Common myeloid progenitor, CD34-positive (primary cell): ENCODE measurements at regions not wholly inside any gene's neighbourhood (a gene's known extent, or its start where the extent isn't known, plus 50 kb on each side); places are given as distances from the start of the nearest gene placed in this dataset.

ENCODE experiments used
- CTCF ChIA-PET: fragments of 350-600 bp; sonication (Branson Sonifier 250); formaldehyde crosslinking; loops from one replicate; lab custom pipeline; 2021; ENCODE audit warnings: antibody characterized with exemption; lab: Charles Lee
- POLR2A ChIA-PET: fragments of 350-600 bp; sonication (Branson Sonifier 250); formaldehyde crosslinking; loops from one replicate; lab custom pipeline; 2021; ENCODE audit warnings: antibody characterized with exemption; lab: Charles Lee
- DNase-seq, 3 donors: peaks; one replicate each; pipeline versions ENCODE4 v3.0.0 to v3.0.0-alpha.2; 2013
- H3K27ac ChIP-seq, 2 experiments: 1 replicate in 1 of 2; 2 replicates in 1 of 2; pipeline ENCODE4 v1.7.0; 2013; ENCODE audit warnings: inconsistent platforms in 2 of 2, low read length in 2 of 2, mild to moderate bottlenecking in 2 of 2, low read depth in 1 of 2, moderate library complexity in 1 of 2; ENCODE audit not compliant: severe bottlenecking in 2 of 2, insufficient read depth in 1 of 2, poor library complexity in 1 of 2
- H3K27me3 ChIP-seq, 5 experiments: replicated peaks in 2 of 5; 1 replicate in 3 of 5; 2 replicates in 2 of 5; pipeline versions ENCODE4 v1.6.1 to v1.7.0; 2013; ENCODE audit warnings: low read length in 4 of 5, mild to moderate bottlenecking in 2 of 5, moderate library complexity in 2 of 5, inconsistent platforms in 1 of 5; ENCODE audit not compliant: insufficient read depth in 5 of 5, control insufficient read depth in 4 of 5
- H3K36me3 ChIP-seq, 4 experiments: 1 replicate in 2 of 4; 2 replicates in 2 of 4; pipeline versions ENCODE4 v1.6.1 to v1.7.0; 2013; ENCODE audit warnings: low read length in 3 of 4, control low read depth in 1 of 4, mild to moderate bottlenecking in 1 of 4; ENCODE audit not compliant: control insufficient read depth in 4 of 4, insufficient read depth in 4 of 4
- H3K4me1 ChIP-seq, 4 experiments: 1 replicate in 3 of 4; 2 replicates in 1 of 4; pipeline versions ENCODE4 v1.6.1 to v1.7.1; 2013; ENCODE audit warnings: low read length in 3 of 4, mild to moderate bottlenecking in 3 of 4, control low read depth in 1 of 4, inconsistent platforms in 1 of 4, moderate library complexity in 1 of 4; ENCODE audit not compliant: control insufficient read depth in 4 of 4, insufficient read depth in 4 of 4; ENCODE audit errors: control extremely low read depth in 1 of 4
- H3K4me3 ChIP-seq, 7 experiments: 1 replicate in 4 of 7; 2 replicates in 3 of 7; pipeline versions ENCODE4 v1.5.1 to v1.7.0; 2013; ENCODE audit warnings: mild to moderate bottlenecking in 7 of 7, low read length in 6 of 7, moderate library complexity in 6 of 7, inconsistent platforms in 2 of 7, low read depth in 2 of 7, control low read depth in 1 of 7; ENCODE audit not compliant: insufficient read depth in 4 of 7, control insufficient read depth in 1 of 7; ENCODE audit errors: extremely low read depth in 1 of 7
- H3K9me3 ChIP-seq, 5 experiments: 1 replicate in 4 of 5; 2 replicates in 1 of 5; pipeline versions ENCODE4 v1.6.1 to v1.7.1; 2013; ENCODE audit warnings: low read length in 4 of 5, mild to moderate bottlenecking in 2 of 5, inconsistent platforms in 1 of 5, low read depth in 1 of 5, moderate library complexity in 1 of 5; ENCODE audit not compliant: control insufficient read depth in 4 of 5, insufficient read depth in 2 of 5; ENCODE audit errors: control extremely low read depth in 1 of 5
- WGBS: methylation state at CpG from one replicate; pipeline ENCODE4 v1.1.5; 2013; ENCODE audit not compliant: insufficient coverage; 5-methylcytosine and 5-hydroxymethylcytosine counted together

DNA sequence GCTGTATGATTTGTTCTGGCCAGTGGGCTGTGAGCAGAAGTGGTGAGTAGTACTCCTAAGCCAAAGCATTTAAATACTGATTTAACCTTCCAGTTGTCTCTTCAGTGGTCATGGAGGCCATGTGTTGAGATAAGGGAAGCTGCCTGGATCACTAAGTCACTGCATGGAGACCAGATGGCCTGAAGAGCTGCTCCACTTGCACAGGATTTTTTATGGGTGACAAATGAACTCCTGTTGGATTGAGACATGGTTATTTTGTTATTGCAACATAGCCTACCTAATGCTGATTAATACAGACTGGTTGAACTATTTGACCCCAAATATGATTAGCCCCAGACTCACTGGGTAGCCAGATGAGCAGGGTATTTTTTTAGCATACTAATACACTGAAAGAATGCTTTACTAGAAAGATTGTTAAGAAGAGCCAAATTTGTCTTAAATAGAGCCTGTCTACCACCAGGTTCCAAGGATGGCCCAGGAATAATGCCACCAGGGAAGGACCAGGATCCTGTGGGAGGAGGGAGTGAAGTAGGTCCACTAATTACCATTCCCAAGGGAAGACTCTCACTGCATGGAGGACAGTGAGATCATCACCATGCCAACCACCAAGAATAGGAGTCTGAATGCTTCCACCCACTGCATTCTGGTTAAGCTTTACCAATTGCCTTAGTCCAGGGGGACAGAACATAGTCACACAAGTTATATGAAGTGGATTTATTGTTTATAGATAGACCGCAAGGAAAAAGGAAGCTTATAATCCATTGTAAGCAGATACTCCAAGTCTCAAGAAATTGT, 187.4 kb upstream of the IRX6 start:
- H3K4me3 ChIP-seq: no peak overlapping the region
- no CpG with 5 or more reads among the region's 1 CpG for WGBS
- ChIA-PET CTCF (no interaction called here), POLR2A (no interaction called here)
- no peaks in the 10 kb centered on the region for H3K9me3 ChIP-seq
- no peak overlapping the region for H3K27ac ChIP-seq
- no peak for DNase-seq
- no peaks in the 10 kb centered on the region for H3K36me3 ChIP-seq
- H3K4me1 ChIP-seq: no peaks in the 10 kb centered on the region
- H3K27me3 ChIP-seq: no peaks in the 10 kb centered on the region

GRCh38 chr16:55138298-55138697, 185.7 kb upstream of the IRX6 start:
- POLR2A ChIA-PET: no interaction called here

DNA sequence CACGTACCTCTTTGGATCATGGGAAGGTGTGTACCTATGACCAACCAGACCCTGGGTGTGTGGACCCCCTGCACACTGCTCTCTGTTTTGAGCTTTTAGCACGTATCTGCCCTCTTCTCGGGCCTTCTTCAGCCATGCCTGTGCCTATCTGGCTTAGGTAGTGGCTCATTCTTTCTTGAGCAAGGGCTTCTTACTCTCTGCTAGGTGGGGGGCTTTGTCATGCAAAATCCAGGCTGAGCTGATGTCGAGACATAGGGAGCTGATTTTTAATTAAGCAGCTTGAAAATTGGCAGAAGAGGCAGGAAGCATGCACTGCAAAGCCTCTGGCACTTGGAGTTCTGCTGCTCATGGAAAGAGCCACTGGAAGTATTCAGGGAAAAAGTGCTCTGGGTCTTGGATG, 181.6 kb upstream of the IRX6 start:
- peaks cover 0 to 1% (median 0%) of the 10 kb centered on the region in 5 experiments for H3K27me3 ChIP-seq
- no peaks in the 10 kb centered on the region for H3K36me3 ChIP-seq
- no peaks in the 10 kb centered on the region for H3K9me3 ChIP-seq
- 72% methylated on average over 4 of the region's 4 CpGs for WGBS
- no peak for DNase-seq
- no peak overlapping the region for H3K4me3 ChIP-seq
- CTCF ChIA-PET: no interaction called here
- no peaks in the 10 kb centered on the region for H3K4me1 ChIP-seq
- POLR2A ChIA-PET: no interaction called here
- no peak overlapping the region for H3K27ac ChIP-seq

More at GRCh38 chr16:55138298-55138697, 185.7 kb upstream of the IRX6 start:
- Histone ChIP-seq H3K27ac (no peak overlapping the region), H3K4me3 (no peak overlapping the region), H3K36me3 (no peaks in the 10 kb centered on the region), H3K27me3 (no peaks in the 10 kb centered on the region), H3K9me3 (no peaks in the 10 kb centered on the region), H3K4me1 (no peaks in the 10 kb centered on the region)
- no peak for DNase-seq
- CTCF ChIA-PET: no interaction called here
- 96% methylated on average over 3 of the region's 3 CpGs for WGBS

DNA sequence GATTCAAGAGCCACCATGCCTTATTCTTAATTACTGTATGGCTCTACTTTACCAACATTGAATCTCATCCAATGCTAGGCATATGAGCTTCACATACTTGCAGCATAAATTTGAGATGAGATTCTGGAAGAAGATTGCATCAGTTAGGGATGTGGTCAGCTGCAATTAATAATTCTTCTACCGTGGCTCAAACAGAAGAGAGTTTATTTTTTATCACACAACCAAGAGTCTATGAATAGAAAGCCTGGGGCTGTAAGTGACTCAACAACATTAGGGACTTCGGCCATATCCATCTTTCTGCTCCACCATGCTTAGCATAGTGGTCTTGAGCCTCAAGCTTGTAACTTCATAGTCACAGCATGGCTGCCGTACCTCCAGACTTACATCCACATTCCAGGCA, 179.4 kb upstream of the IRX6 start:
- no peaks in the 10 kb centered on the region for H3K4me1 ChIP-seq
- no peak overlapping the region for H3K27ac ChIP-seq
- DNase-seq: no peak
- H3K27me3 ChIP-seq: peaks cover 0 to 2% (median 0%) of the 10 kb centered on the region in 5 experiments
- WGBS: 100% methylated on average over 1 of the region's 3 CpGs
- CTCF ChIA-PET: no interaction called here
- no peaks in the 10 kb centered on the region for H3K36me3 ChIP-seq
- POLR2A ChIA-PET: no interaction called here
- H3K4me3 ChIP-seq: no peak overlapping the region
- H3K9me3 ChIP-seq: no peaks in the 10 kb centered on the region

DNA sequence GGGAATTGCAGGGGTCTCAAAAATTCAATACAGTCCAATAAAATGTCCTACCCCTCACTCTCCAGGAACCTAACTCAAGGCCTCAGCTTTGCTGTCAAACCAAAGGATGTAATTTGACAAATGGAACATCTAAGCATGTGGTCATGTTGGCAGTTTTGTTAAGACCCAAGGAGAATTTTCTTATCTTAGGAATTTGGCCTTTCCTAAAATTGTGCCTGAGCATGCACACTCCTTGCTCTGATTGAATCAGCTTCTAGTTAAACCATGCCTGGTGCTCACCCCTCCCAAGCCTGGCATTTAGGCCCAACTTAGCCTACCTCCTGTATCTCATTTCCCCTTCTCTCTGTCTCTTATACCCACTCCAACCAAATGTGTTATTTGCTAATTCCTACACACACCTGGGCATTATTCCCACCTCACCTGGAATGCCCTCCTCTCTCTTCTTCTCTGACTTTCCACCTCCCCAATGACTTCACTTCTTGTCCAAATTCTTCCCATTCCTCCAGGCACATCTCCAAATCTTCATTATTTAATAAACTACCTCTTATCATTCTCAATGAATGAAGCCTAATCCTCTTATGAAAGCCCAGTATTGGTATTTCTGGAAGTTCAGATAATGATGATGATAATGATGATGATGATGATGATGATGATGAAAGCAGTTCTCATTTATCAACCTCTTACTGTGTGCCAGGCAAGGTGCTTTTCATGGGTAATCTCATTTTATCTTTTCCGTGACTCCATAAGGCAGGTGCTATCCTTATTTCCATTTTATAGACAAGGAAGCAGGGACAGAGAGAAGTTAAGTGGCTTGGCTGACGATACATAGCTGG, 178.0 kb upstream of the IRX6 start:
- 100% methylated on average over 2 of the region's 2 CpGs for WGBS
- H3K4me1 ChIP-seq: no peaks in the 10 kb centered on the region
- no peak for DNase-seq
- H3K36me3 ChIP-seq: no peaks in the 10 kb centered on the region
- CTCF ChIA-PET: no interaction called here
- no peak overlapping the region for H3K27ac ChIP-seq
- no peak overlapping the region for H3K4me3 ChIP-seq
- POLR2A ChIA-PET: no interaction called here
- no peaks in the 10 kb centered on the region for H3K9me3 ChIP-seq
- H3K27me3 ChIP-seq: peaks cover 0 to 5% (median 0%) of the 10 kb centered on the region in 5 experiments

- 68% methylated on average over 2 of the region's 7 CpGs for WGBS
- POLR2A ChIA-PET: no interaction called here
- CTCF ChIA-PET: no interaction called here
- H3K4me1 ChIP-seq: no peaks in the 10 kb centered on the region
- no peak overlapping the region for H3K4me3 ChIP-seq
- no peaks in the 10 kb centered on the region for H3K9me3 ChIP-seq
- peaks cover 0 to 9% (median 2%) of the 10 kb centered on the region in 5 experiments for H3K27me3 ChIP-seq
- H3K27ac ChIP-seq: no peak overlapping the region
- DNase-seq: no peak
- H3K36me3 ChIP-seq: no peaks in the 10 kb centered on the region
Measured at GRCh38 chr16:55146966-55147365, 177.0 kb upstream of the IRX6 start.

GRCh38 chr16:55147396-55147795, 176.6 kb upstream of the IRX6 start:
- no peak for DNase-seq

More at GRCh38 chr16:55147396-55147795, 176.6 kb upstream of the IRX6 start:
- Histone ChIP-seq H3K27me3 (peaks cover 0 to 9% (median 2%) of the 10 kb centered on the region in 5 experiments), H3K27ac (no peak overlapping the region), H3K4me3 (no peak overlapping the region), H3K9me3 (no peaks in the 10 kb centered on the region), H3K4me1 (no peaks in the 10 kb centered on the region), H3K36me3 (no peaks in the 10 kb centered on the region)
- CTCF ChIA-PET: no interaction called here
- 84% methylated on average over 3 of the region's 4 CpGs for WGBS
- POLR2A ChIA-PET: no interaction called here
